ENCODE measurements at regions not wholly inside any gene's neighbourhood (a gene's known extent, or its start where the extent isn't known, plus 50 kb on each side); places are given as distances from the start of the nearest gene placed in this dataset.
"Not testable (repeated sequence)": the region's sequence is repeated elsewhere in the genome, so short reads cannot be mapped to it uniquely, and the experiment has no call there.

- Mint-ChIP-seq H3K4me1 (peaks cover 2% of the 10 kb centered on the region), H3K4me3 (no peak overlapping the region), H3K27me3 (no peaks in the 10 kb centered on the region), H3K27ac (no peak overlapping the region), H3K9me3 (no peaks in the 10 kb centered on the region), H3K36me3 (ENCODE audit: low read depth) (no peaks in the 10 kb centered on the region)
- ChIA-PET CTCF (no interaction called here), POLR2A (no interaction called here)
- DNase-seq, result no peak
Observed at GRCh38 chr21:33136847-33137502, 67.0 kb downstream of the OLIG1 start.

GRCh38 chr21:33139084-33139483 lies 69.1 kb downstream of the OLIG1 start:
- POLR2A ChIA-PET, result no interaction called here

GRCh38 chr21:33140288-33140687 lies 70.3 kb downstream of the OLIG1 start:
- Mint-ChIP-seq H3K9me3 (no peaks in the 10 kb centered on the region), H3K36me3 (ENCODE audit: low read depth) (no peaks in the 10 kb centered on the region), H3K27ac (no peak overlapping the region), H3K4me1 (peaks cover 2% of the 10 kb centered on the region), H3K4me3 (no peak overlapping the region), H3K27me3 (no peaks in the 10 kb centered on the region)
- ChIA-PET CTCF (no interaction called here), POLR2A (no interaction called here)
- no peak for DNase-seq

More at GRCh38 chr21:33139084-33139483, 69.1 kb downstream of the OLIG1 start:
- Mint-ChIP-seq H3K4me1 (peaks cover 2% of the 10 kb centered on the region), H3K9me3 (no peaks in the 10 kb centered on the region), H3K36me3 (ENCODE audit: low read depth) (no peaks in the 10 kb centered on the region), H3K4me3 (no peak overlapping the region), H3K27me3 (no peaks in the 10 kb centered on the region), H3K27ac (no peak overlapping the region)
- CTCF ChIA-PET, result no interaction called here
- DNase-seq, result no peak

- Mint-ChIP-seq H3K4me1 (no peaks in the 10 kb centered on the region), H3K27me3 (peaks cover 7% of the 10 kb centered on the region), H3K27ac (no peak overlapping the region), H3K36me3 (ENCODE audit: low read depth) (no peaks in the 10 kb centered on the region), H3K9me3 (no peaks in the 10 kb centered on the region), H3K4me3 (no peak overlapping the region)
- DNase-seq, result no peak
- ChIA-PET POLR2A (no interaction called here), CTCF (interaction anchor here (0.6 kb wide), 1 partner anchor 244 kb away, joined by 3 read pairs; no protein-coding TSS in a partner anchor)
Observed at GRCh38 chr21:33146467-33146866, 76.5 kb downstream of the OLIG1 start.

GRCh38 chr21:33149181-33149580 lies 79.2 kb downstream of the OLIG1 start:
- no peak for DNase-seq
- ChIA-PET POLR2A (no interaction called here), CTCF (no interaction called here)
- H3K4me3 Mint-ChIP-seq, result no peak overlapping the region
- H3K36me3 Mint-ChIP-seq (ENCODE audit: low read depth), result no peaks in the 10 kb centered on the region
- H3K27me3 Mint-ChIP-seq, result peaks cover 11% of the 10 kb centered on the region
- H3K9me3 Mint-ChIP-seq, result no peaks in the 10 kb centered on the region
- H3K27ac Mint-ChIP-seq, result no peak overlapping the region
- peaks cover 5% of the 10 kb centered on the region for H3K4me1 Mint-ChIP-seq

- H3K36me3 Mint-ChIP-seq (ENCODE audit: low read depth); POLR2A ChIA-PET; H3K27ac Mint-ChIP-seq; H3K9me3 Mint-ChIP-seq; CTCF ChIA-PET; DNase-seq; H3K4me1 Mint-ChIP-seq; H3K4me3 Mint-ChIP-seq: not testable (repeated sequence)
- H3K27me3 Mint-ChIP-seq, result peaks cover 16% of the 10 kb centered on the region
Observed at GRCh38 chr21:33150968-33151367, 78.8 kb upstream of the IFNAR2 start.

- Mint-ChIP-seq H3K27me3 (peaks cover 12% of the 10 kb centered on the region), H3K4me3 (no peak overlapping the region), H3K4me1 (peaks cover 5% of the 10 kb centered on the region), H3K36me3 (ENCODE audit: low read depth) (no peaks in the 10 kb centered on the region), H3K9me3 (no peaks in the 10 kb centered on the region), H3K27ac (no peak overlapping the region)
- POLR2A ChIA-PET, result no interaction called here
- no peak for DNase-seq
- CTCF ChIA-PET, result interaction anchor here (0.6 kb wide), 1 partner anchor 481 kb away, joined by 3 read pairs; no protein-coding TSS in a partner anchor
Observed at GRCh38 chr21:33151941-33152731, 77.6 kb upstream of the IFNAR2 start.

GRCh38 chr21:33152732-33153130 lies 77.0 kb upstream of the IFNAR2 start:
- Mint-ChIP-seq H3K4me3 (no peak overlapping the region), H3K4me1 (peaks cover 5% of the 10 kb centered on the region), H3K9me3 (no peaks in the 10 kb centered on the region), H3K27ac (no peak overlapping the region), H3K27me3 (peaks cover 12% of the 10 kb centered on the region), H3K36me3 (ENCODE audit: low read depth) (no peaks in the 10 kb centered on the region)
- DNase-seq, result no peak
- CTCF ChIA-PET, result no interaction called here
- POLR2A ChIA-PET, result no interaction called here

GRCh38 chr21:33155005-33155404 lies 74.7 kb upstream of the IFNAR2 start:
- Mint-ChIP-seq H3K4me1 (peaks cover 5% of the 10 kb centered on the region), H3K36me3 (ENCODE audit: low read depth) (no peaks in the 10 kb centered on the region), H3K27me3 (peaks cover 30% of the 10 kb centered on the region), H3K9me3 (peaks cover 8% of the 10 kb centered on the region), H3K27ac (no peak overlapping the region), H3K4me3 (no peak overlapping the region)
- CTCF ChIA-PET, result no interaction called here
- POLR2A ChIA-PET, result interaction anchor here (0.5 kb wide), 1 partner anchor 83 kb away, joined by 3 read pairs; no protein-coding TSS in a partner anchor
- DNase-seq, result no peak

GRCh38 chr21:33155422-33155821 lies 74.3 kb upstream of the IFNAR2 start:
- H3K4me1 Mint-ChIP-seq, result peaks cover 5% of the 10 kb centered on the region

GRCh38 chr21:33157303-33157702 lies 72.4 kb upstream of the IFNAR2 start:
- Mint-ChIP-seq H3K9me3 (peaks cover 8% of the 10 kb centered on the region), H3K27me3 (peaks cover 31% of the 10 kb centered on the region), H3K4me1 (no peaks in the 10 kb centered on the region), H3K27ac (no peak overlapping the region), H3K4me3 (no peak overlapping the region), H3K36me3 (ENCODE audit: low read depth) (no peaks in the 10 kb centered on the region)
- ChIA-PET POLR2A (no interaction called here), CTCF (interaction anchor here (0.9 to 1.1 kb wide), 2 partner anchors 7 to 30 kb away, joined by 3 to 4 read pairs; no protein-coding TSS in a partner anchor)
- no peak for DNase-seq

More at GRCh38 chr21:33155422-33155821, 74.3 kb upstream of the IFNAR2 start:
- peaks cover 32% of the 10 kb centered on the region for H3K27me3 Mint-ChIP-seq
- no peaks in the 10 kb centered on the region for H3K36me3 Mint-ChIP-seq (ENCODE audit: low read depth)
- ChIA-PET CTCF (no interaction called here), POLR2A (interaction anchor here (0.5 kb wide), 1 partner anchor 83 kb away, joined by 3 read pairs; no protein-coding TSS in a partner anchor)
- peaks cover 8% of the 10 kb centered on the region for H3K9me3 Mint-ChIP-seq
- H3K4me3 Mint-ChIP-seq, result no peak overlapping the region
- DNase-seq, result no peak
- no peak overlapping the region for H3K27ac Mint-ChIP-seq

- CTCF ChIA-PET, result interaction anchor here (1.0 kb wide), 1 partner anchor 326 kb away, joined by 3 read pairs; no protein-coding TSS in a partner anchor
Observed at GRCh38 chr21:33158654-33159053, 71.1 kb upstream of the IFNAR2 start.

GRCh38 chr21:33162436-33162951 lies 67.2 kb upstream of the IFNAR2 start:
- Mint-ChIP-seq H3K36me3 (ENCODE audit: low read depth) (no peaks in the 10 kb centered on the region), H3K27ac (no peak overlapping the region), H3K4me1 (no peaks in the 10 kb centered on the region), H3K27me3 (peaks cover 23% of the 10 kb centered on the region), H3K4me3 (no peak overlapping the region), H3K9me3 (peaks cover 8% of the 10 kb centered on the region)
- CTCF ChIA-PET, result no interaction called here
- DNase-seq, result no peak
- POLR2A ChIA-PET, result no interaction called here

More at GRCh38 chr21:33158654-33159053, 71.1 kb upstream of the IFNAR2 start:
- Mint-ChIP-seq H3K27me3 (peaks cover 27% of the 10 kb centered on the region), H3K36me3 (ENCODE audit: low read depth) (no peaks in the 10 kb centered on the region), H3K4me1 (no peaks in the 10 kb centered on the region), H3K4me3 (no peak overlapping the region), H3K27ac (no peak overlapping the region), H3K9me3 (peaks cover 8% of the 10 kb centered on the region)
- POLR2A ChIA-PET, result no interaction called here
- DNase-seq, result no peak
